HG02678 (cell line): ENCODE measurements at regions not wholly inside any gene's neighbourhood (a gene's known extent, or its start where the extent isn't known, plus 50 kb on each side); places are given as distances from the start of the nearest gene placed in this dataset.

ENCODE experiments used
- ATAC-seq: cut with Tn5 transposase; IDR thresholded peaks from one replicate; pipeline ENCODE4 v1.9.1; 2021; ENCODE audit warnings: mild to moderate bottlenecking, moderate library complexity; ENCODE audit not compliant: unreplicated experiment

DNA sequence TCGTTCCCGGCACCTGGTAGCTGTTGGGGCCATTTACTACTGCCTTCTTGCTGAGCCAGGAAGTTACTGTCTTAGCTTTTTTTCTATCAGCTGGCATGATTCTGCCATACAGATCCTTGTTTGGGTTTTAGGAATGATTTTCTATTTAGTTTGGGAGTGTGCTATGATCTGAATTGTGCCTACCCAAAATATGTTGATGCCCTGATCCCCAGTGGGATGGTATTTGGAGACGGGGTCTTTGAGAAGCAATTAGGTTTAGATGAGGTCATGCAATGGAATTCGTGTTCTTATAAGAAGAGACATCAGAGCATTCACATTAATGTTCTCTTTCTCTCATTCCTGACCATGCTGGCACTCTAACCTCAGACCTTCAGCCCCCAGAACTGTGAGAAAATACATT, 59.4 kb upstream of the HS3ST2 start:
- no peak for ATAC-seq

GRCh38 chr16:22757202-22757601, 56.8 kb upstream of the HS3ST2 start:
- ATAC-seq, result no peak

DNA sequence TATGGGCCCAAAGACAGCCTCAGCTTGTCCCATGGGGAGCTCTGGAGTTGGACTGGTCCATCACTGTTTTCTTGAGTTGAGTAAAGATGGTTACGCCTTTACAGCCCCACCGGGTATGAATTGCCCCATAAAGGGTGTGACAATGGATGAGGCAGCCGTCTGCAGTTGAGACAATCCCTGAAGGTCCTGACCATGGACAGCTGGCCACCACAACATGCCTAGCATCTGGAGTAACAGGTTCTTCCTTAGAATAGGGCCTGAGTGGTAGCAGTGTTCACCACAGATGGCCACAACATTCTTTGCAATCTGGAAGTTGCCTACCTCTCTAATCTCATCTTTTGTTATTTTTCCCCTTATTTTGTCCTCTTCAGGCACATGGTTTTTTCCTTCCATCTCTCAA, 51.5 kb upstream of the HS3ST2 start:
- ATAC-seq, result no peak

DNA sequence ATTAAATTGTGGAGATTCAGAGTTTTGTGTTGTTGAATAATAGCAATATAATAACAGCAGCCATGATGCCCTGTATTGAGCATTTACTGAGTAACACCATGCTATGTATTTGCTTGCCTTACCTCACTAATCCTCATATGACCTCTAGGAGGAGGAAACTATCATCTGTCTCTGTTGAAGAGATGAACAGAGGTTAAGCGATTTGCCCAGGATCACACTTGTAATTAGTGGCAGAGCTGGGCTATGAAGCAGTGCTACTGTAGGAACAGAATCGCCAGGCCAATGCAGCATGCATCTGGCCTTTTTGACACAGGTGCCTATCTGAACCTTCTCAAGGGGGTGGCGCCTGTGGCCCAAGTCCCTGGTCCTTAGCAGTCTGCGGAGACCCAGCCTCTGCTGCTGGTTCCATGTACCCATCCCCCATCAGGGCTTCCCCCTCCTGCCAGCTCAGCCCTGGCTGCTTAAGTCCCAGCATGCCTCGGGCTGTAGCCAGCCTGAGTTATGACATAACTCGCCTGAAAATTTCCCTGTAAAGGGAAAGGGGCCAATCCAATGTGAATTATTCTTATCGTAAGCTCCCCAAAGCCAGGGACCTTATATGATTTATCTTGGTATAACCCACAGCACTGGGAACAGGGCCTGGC, 50.4 kb upstream of the HS3ST2 start:
- ATAC-seq, result no peak
